ENCODE measurements at regions not wholly inside any gene's neighbourhood (a gene's known extent, or its start where the extent isn't known, plus 50 kb on each side); places are given as distances from the start of the nearest gene placed in this dataset.

DNA sequence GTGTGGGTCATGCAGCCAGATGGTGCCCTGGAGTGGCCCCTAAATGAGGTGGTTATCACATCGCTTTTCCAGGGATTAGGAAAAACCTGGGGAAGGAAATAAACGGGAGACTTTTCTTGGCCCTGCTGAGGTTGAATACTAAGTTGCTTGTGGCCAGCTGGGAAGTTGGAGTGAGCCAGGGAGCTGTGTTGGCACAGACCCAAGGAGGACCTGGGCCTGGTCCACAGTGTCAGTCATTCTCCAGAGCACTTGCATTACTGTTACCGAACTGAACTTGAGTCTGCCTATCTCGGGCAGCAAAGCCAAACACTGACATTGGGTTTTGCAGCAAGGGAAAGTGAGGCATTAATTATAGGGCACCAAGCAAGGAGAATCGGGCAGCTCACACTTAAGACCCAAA lies 339.0 kb downstream of the GABRB3 start:
- TF ChIP-seq SIN3A (IDR thresholded peaks at IDR 0.05; ENCODE audit: borderline replicate concordance, insufficient read depth, low read length) (no peak), FOXP2 (optimal IDR thresholded peaks at IDR 0.05; ENCODE audit: borderline replicate concordance, extremely low read depth, extremely low read length, insufficient read depth) (no peak), POLR2AphosphoS5 (IDR thresholded peaks at IDR 0.05; ENCODE audit: low read depth, low read length) (no peak), TAF1 (IDR thresholded peaks at IDR 0.05; ENCODE audit: borderline replicate concordance, insufficient read depth, low read length) (no peak)
- TF ChIP-seq, protein P1, sequence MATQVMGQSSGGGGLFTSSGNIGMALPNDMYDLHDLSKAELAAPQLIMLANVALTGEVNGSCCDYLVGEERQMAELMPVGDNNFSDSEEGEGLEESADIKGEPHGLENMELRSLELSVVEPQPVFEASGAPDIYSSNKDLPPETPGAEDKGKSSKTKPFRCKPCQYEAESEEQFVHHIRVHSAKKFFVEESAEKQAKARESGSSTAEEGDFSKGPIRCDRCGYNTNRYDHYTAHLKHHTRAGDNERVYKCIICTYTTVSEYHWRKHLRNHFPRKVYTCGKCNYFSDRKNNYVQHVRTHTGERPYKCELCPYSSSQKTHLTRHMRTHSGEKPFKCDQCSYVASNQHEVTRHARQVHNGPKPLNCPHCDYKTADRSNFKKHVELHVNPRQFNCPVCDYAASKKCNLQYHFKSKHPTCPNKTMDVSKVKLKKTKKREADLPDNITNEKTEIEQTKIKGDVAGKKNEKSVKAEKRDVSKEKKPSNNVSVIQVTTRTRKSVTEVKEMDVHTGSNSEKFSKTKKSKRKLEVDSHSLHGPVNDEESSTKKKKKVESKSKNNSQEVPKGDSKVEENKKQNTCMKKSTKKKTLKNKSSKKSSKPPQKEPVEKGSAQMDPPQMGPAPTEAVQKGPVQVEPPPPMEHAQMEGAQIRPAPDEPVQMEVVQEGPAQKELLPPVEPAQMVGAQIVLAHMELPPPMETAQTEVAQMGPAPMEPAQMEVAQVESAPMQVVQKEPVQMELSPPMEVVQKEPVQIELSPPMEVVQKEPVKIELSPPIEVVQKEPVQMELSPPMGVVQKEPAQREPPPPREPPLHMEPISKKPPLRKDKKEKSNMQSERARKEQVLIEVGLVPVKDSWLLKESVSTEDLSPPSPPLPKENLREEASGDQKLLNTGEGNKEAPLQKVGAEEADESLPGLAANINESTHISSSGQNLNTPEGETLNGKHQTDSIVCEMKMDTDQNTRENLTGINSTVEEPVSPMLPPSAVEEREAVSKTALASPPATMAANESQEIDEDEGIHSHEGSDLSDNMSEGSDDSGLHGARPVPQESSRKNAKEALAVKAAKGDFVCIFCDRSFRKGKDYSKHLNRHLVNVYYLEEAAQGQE (IDR thresholded peaks at IDR 0.05; ENCODE audit: insufficient read depth in 1 of 2, low read depth in 2 of 2, low read length in 2 of 2) = no peak

- no peak for TF ChIP-seq TAF1 (IDR thresholded peaks at IDR 0.05; ENCODE audit: borderline replicate concordance, insufficient read depth, low read length)
Observed at GRCh38 chr15:26433060-26433459, 339.8 kb downstream of the GABRB3 start.

- TF ChIP-seq FOXP2 (optimal IDR thresholded peaks at IDR 0.05; ENCODE audit: borderline replicate concordance, extremely low read depth, extremely low read length, insufficient read depth) (no peak), TAF1 (IDR thresholded peaks at IDR 0.05; ENCODE audit: borderline replicate concordance, insufficient read depth, low read length) (no peak), SIN3A (IDR thresholded peaks at IDR 0.05; ENCODE audit: borderline replicate concordance, insufficient read depth, low read length) (no peak), POLR2AphosphoS5 (IDR thresholded peaks at IDR 0.05; ENCODE audit: low read depth, low read length) (no peak)
- TF ChIP-seq, protein P1 (IDR thresholded peaks at IDR 0.05; ENCODE audit: insufficient read depth in 1 of 2, low read depth in 2 of 2, low read length in 2 of 2) = no peak
Observed at GRCh38 chr15:26421065-26421464, 351.8 kb downstream of the GABRB3 start.

GRCh38 chr15:26395624-26396023 lies 377.2 kb downstream of the GABRB3 start:
- TF ChIP-seq TAF1 (IDR thresholded peaks at IDR 0.05; ENCODE audit: borderline replicate concordance, insufficient read depth, low read length) = no peak
- TF ChIP-seq POLR2AphosphoS5 (IDR thresholded peaks at IDR 0.05; ENCODE audit: low read depth, low read length) = no peak
- no peak for TF ChIP-seq SIN3A (IDR thresholded peaks at IDR 0.05; ENCODE audit: borderline replicate concordance, insufficient read depth, low read length)
- no peak for TF ChIP-seq FOXP2 (optimal IDR thresholded peaks at IDR 0.05; ENCODE audit: borderline replicate concordance, extremely low read depth, extremely low read length, insufficient read depth)
- TF ChIP-seq, protein P1 (IDR thresholded peaks at IDR 0.05; ENCODE audit: insufficient read depth in 1 of 2, low read depth in 2 of 2, low read length in 2 of 2) = no peak

DNA sequence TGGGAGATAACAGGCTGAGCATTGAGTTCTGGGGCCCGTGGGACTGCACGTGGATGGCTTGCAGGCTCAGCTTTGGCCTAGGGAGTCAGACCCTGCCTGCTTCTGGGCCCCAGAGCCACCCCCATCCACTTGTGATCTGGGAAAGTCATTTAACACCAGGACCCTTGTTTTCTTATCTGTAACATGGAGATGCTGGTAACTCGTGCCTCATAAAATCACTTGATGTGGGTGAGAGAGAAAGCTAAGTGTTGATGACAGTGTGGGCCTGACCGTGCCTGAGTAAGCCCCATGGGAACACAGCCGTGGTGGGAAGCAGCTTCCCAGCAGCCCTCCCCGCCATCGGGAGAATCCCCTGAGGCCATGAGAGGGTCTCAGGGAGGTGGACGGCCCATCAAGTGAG lies 378.1 kb downstream of the GABRB3 start:
- TF ChIP-seq, protein P1 (IDR thresholded peaks at IDR 0.05; ENCODE audit: insufficient read depth in 1 of 2, low read depth in 2 of 2, low read length in 2 of 2) = no peak
- no peak for TF ChIP-seq TAF1 (IDR thresholded peaks at IDR 0.05; ENCODE audit: borderline replicate concordance, insufficient read depth, low read length)
- TF ChIP-seq POLR2AphosphoS5 (IDR thresholded peaks at IDR 0.05; ENCODE audit: low read depth, low read length) = no peak
- no peak for TF ChIP-seq FOXP2 (optimal IDR thresholded peaks at IDR 0.05; ENCODE audit: borderline replicate concordance, extremely low read depth, extremely low read length, insufficient read depth)
- no peak for TF ChIP-seq SIN3A (IDR thresholded peaks at IDR 0.05; ENCODE audit: borderline replicate concordance, insufficient read depth, low read length)
